HepG2 (cell line): ENCODE measurements at regions not wholly inside any gene's neighbourhood (a gene's known extent, or its start where the extent isn't known, plus 50 kb on each side); places are given as distances from the start of the nearest gene placed in this dataset.

Source experiments
- AGO1 ChIP-seq: fragments of 200-400 bp; formaldehyde crosslinking; IDR thresholded peaks from 2 replicates; pipeline ENCODE4 v1.6.1; 2017; ENCODE audit warnings: mild to moderate bottlenecking, low read depth, low read length, moderate library complexity; ENCODE audit not compliant: poor library complexity, severe bottlenecking
- ETV6 ChIP-seq: sonication (generic); formaldehyde crosslinking; conservative IDR thresholded peaks from 2 replicates; pipeline ENCODE4 v1.4.0; 2020; ENCODE audit warnings: missing genetic modification reagents
- ZNF790 ChIP-seq: sonication (generic); formaldehyde crosslinking; IDR thresholded peaks from 2 replicates; pipeline ENCODE4 v1.8.0; 2022; ENCODE audit warnings: missing genetic modification reagents, mild to moderate bottlenecking, borderline replicate concordance
- TF ChIP-seq, protein P1 (sequence below): sonication (generic); formaldehyde crosslinking; IDR thresholded peaks from one replicate; pipeline ENCODE4 v1.5.1; 2020; ENCODE audit warnings: mild to moderate bottlenecking, missing genetic modification reagents; ENCODE audit errors: not compliant biosample characterization
- TF ChIP-seq, protein P2 (sequence below): sonication (generic); formaldehyde crosslinking; IDR thresholded peaks from 2 replicates; pipeline ENCODE4 v1.8.0; 2022; ENCODE audit warnings: missing genetic modification reagents, mild to moderate bottlenecking, inconsistent platforms, borderline replicate concordance

DNA sequence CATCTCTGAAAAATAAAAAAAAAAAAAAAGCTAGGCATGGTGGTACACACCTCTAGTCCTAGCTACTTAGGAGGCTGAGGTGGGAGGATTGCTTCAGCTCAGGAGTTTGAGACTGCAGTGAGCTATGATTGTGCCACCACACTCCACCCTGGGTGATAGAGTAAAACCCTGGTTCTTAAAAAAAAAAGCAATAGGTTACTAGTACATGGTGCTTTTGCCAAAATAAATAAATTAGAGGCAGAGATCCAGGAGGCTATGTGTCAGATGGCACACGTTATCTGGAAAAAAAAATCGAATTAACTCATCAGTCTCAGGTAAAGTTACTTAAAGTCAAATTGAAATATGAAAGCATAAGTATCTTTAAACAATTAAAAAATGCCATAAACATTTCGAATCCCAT lies 94.3 kb downstream of the VCX3A start (continued):
- TF ChIP-seq, protein P1, sequence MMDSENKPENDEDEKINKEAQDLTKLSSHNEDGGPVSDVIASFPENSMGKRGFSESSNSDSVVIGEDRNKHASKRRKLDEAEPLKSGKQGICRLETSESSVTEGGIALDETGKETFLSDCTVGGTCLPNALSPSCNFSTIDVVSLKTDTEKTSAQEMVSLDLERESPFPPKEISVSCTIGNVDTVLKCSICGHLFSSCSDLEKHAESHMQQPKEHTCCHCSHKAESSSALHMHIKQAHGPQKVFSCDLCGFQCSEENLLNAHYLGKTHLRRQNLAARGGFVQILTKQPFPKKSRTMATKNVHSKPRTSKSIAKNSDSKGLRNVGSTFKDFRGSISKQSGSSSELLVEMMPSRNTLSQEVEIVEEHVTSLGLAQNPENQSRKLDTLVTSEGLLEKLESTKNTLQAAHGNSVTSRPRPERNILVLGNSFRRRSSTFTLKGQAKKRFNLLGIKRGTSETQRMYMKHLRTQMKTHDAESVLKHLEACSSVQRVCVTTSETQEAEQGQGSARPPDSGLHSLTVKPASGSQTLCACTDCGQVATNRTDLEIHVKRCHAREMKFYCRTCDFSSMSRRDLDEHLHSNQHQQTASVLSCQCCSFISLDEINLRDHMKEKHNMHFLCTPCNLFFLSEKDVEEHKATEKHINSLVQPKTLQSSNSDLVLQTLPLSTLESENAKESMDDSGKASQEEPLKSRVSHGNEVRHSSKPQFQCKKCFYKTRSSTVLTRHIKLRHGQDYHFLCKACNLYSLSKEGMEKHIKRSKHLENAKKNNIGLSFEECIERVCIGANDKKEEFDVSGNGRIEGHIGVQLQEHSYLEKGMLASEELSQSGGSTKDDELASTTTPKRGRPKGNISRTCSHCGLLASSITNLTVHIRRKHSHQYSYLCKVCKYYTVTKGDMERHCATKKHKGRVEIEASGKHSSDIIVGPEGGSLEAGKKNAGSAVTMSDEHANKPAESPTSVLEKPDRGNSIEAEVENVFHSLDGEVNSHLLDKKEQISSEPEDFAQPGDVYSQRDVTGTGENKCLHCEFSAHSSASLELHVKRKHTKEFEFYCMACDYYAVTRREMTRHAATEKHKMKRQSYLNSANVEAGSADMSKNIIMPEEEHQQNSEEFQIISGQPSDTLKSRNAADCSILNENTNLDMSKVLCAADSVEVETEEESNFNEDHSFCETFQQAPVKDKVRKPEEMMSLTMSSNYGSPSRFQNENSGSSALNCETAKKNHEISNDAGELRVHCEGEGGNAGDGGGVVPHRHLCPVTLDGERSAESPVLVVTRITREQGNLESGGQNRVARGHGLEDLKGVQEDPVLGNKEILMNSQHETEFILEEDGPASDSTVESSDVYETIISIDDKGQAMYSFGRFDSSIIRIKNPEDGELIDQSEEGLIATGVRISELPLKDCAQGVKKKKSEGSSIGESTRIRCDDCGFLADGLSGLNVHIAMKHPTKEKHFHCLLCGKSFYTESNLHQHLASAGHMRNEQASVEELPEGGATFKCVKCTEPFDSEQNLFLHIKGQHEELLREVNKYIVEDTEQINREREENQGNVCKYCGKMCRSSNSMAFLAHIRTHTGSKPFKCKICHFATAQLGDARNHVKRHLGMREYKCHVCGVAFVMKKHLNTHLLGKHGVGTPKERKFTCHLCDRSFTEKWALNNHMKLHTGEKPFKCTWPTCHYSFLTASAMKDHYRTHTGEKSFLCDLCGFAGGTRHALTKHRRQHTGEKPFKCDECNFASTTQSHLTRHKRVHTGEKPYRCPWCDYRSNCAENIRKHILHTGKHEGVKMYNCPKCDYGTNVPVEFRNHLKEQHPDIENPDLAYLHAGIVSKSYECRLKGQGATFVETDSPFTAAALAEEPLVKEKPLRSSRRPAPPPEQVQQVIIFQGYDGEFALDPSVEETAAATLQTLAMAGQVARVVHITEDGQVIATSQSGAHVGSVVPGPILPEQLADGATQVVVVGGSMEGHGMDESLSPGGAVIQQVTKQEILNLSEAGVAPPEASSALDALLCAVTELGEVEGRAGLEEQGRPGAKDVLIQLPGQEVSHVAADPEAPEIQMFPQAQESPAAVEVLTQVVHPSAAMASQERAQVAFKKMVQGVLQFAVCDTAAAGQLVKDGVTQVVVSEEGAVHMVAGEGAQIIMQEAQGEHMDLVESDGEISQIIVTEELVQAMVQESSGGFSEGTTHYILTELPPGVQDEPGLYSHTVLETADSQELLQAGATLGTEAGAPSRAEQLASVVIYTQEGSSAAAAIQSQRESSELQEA (CRISPR knock-in tag), result no peak
- TF ChIP-seq ETV6 (CRISPR knock-in tag) (no peak), AGO1 (no peak), ZNF790 (CRISPR knock-in tag) (no peak)
- TF ChIP-seq, protein P2, sequence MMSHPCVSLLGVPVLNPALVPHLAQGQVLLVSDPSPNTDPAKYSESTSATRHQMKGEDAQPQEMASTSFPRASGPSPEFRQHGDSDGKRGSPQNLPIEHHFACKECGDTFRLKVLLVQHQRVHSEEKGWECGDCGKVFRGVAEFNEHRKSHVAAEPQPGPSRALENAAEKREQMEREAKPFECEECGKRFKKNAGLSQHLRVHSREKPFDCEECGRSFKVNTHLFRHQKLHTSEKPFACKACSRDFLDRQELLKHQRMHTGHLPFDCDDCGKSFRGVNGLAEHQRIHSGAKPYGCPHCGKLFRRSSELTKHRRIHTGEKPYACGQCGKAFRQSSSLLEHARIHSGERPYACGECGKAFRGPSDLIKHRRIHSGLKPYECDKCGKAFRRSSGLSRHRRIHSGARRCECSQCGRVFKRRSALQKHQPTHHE (CRISPR knock-in tag), result no peak
